ENCODE measurements at regions not wholly inside any gene's neighbourhood (a gene's known extent, or its start where the extent isn't known, plus 50 kb on each side); places are given as distances from the start of the nearest gene placed in this dataset.

GRCh38 chr10:128498378-128498730, 372.1 kb upstream of the MKI67 start:
- DNase-seq (ENCODE audit: low spot score) = no peak

- DNase-seq (ENCODE audit: low spot score) = no peak
These were observed 372.5 kb upstream of the MKI67 start for GRCh38 chr10:128498746-128499145.

- DNase-seq (ENCODE audit: low spot score) = no peak
These were observed 373.3 kb upstream of the MKI67 start for GRCh38 chr10:128499486-128499885.

GRCh38 chr10:128499956-128500355, 373.7 kb upstream of the MKI67 start:
- DNase-seq (ENCODE audit: low spot score) = no peak

- DNase-seq (ENCODE audit: low spot score) = no peak
These were observed 374.4 kb upstream of the MKI67 start for GRCh38 chr10:128500642-128501041.

GRCh38 chr10:128505346-128505745, 379.1 kb upstream of the MKI67 start:
- no peak for DNase-seq (ENCODE audit: low spot score)

- no peak for DNase-seq (ENCODE audit: low spot score)
These were observed 380.2 kb upstream of the MKI67 start for GRCh38 chr10:128506423-128506822.

- no peak for DNase-seq (ENCODE audit: low spot score)
These were observed 380.8 kb upstream of the MKI67 start for GRCh38 chr10:128507066-128507465.

- DNase-seq (ENCODE audit: low spot score) = no peak
These were observed 385.1 kb upstream of the MKI67 start for GRCh38 chr10:128511284-128511683.

GRCh38 chr10:128512767-128513166, 386.5 kb upstream of the MKI67 start:
- no peak for DNase-seq (ENCODE audit: low spot score)

- DNase-seq (ENCODE audit: low spot score) = no peak
These were observed 388.3 kb upstream of the MKI67 start for GRCh38 chr10:128514536-128514935.

- no peak for DNase-seq (ENCODE audit: low spot score)
These were observed 390.0 kb upstream of the MKI67 start for GRCh38 chr10:128516180-128516579.

- no peak for DNase-seq (ENCODE audit: low spot score)
These were observed 390.9 kb upstream of the MKI67 start for GRCh38 chr10:128517167-128517566.

GRCh38 chr10:128518000-128518399, 391.8 kb upstream of the MKI67 start:
- DNase-seq (ENCODE audit: low spot score) = no peak

- no peak for DNase-seq (ENCODE audit: low spot score)
These were observed 393.4 kb upstream of the MKI67 start for GRCh38 chr10:128519581-128519980.

GRCh38 chr10:128520211-128520815, 394.1 kb upstream of the MKI67 start:
- no peak for DNase-seq (ENCODE audit: low spot score)

GRCh38 chr10:128522551-128523308, 396.5 kb upstream of the MKI67 start:
- DNase-seq (ENCODE audit: low spot score) = no peak

- no peak for DNase-seq (ENCODE audit: low spot score)
These were observed 399.2 kb upstream of the MKI67 start for GRCh38 chr10:128525444-128525843.

- DNase-seq (ENCODE audit: low spot score) = no peak
These were observed 399.7 kb upstream of the MKI67 start for GRCh38 chr10:128525936-128526335.

GRCh38 chr10:128526791-128527375, 400.7 kb upstream of the MKI67 start:
- DNase-seq (ENCODE audit: low spot score) = peak; percentile 75

- peak; percentile 58 for DNase-seq (ENCODE audit: low spot score)
These were observed 401.5 kb upstream of the MKI67 start for GRCh38 chr10:128527711-128528110.

- DNase-seq (ENCODE audit: low spot score) = no peak
These were observed 401.9 kb upstream of the MKI67 start for GRCh38 chr10:128528167-128528566.

GRCh38 chr10:128528781-128529180, 402.6 kb upstream of the MKI67 start:
- no peak for DNase-seq (ENCODE audit: low spot score)

- no peak for DNase-seq (ENCODE audit: low spot score)
These were observed 403.0 kb upstream of the MKI67 start for GRCh38 chr10:128529225-128529624.

Data from globus pallidus (tissue), 1 donor.